ENCODE measurements at regions not wholly inside any gene's neighbourhood (a gene's known extent, or its start where the extent isn't known, plus 50 kb on each side); places are given as distances from the start of the nearest gene placed in this dataset.

DNA sequence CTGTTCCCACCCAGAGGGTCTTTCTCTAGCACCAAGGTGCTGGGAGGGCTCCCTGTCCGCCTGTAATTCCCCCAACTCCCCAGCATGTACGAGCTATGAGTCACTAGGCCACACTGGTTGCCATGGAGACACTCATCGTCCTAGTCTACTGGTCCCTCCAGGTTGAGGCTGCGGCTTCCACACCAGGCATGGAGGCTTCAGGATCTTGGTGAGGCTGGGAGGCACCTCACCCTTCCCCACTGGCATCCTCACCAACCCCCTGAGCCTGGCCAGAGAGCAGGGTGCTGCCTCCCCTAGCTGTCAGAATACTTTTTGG, 75.6 kb upstream of the KAZN start:
- TF ChIP-seq, protein P1, sequence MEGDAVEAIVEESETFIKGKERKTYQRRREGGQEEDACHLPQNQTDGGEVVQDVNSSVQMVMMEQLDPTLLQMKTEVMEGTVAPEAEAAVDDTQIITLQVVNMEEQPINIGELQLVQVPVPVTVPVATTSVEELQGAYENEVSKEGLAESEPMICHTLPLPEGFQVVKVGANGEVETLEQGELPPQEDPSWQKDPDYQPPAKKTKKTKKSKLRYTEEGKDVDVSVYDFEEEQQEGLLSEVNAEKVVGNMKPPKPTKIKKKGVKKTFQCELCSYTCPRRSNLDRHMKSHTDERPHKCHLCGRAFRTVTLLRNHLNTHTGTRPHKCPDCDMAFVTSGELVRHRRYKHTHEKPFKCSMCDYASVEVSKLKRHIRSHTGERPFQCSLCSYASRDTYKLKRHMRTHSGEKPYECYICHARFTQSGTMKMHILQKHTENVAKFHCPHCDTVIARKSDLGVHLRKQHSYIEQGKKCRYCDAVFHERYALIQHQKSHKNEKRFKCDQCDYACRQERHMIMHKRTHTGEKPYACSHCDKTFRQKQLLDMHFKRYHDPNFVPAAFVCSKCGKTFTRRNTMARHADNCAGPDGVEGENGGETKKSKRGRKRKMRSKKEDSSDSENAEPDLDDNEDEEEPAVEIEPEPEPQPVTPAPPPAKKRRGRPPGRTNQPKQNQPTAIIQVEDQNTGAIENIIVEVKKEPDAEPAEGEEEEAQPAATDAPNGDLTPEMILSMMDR (conservative IDR thresholded peaks at IDR 0.05): no peak
- TF ChIP-seq EZH2 (IDR thresholded peaks at IDR 0.05; ENCODE audit: low read depth): no peak

All from PC-9 (cell line).